Esophagus muscularis mucosa (tissue), 4 donors: ENCODE measurements at regions not wholly inside any gene's neighbourhood (a gene's known extent, or its start where the extent isn't known, plus 50 kb on each side); places are given as distances from the start of the nearest gene placed in this dataset.
"Not testable (repeated sequence)": the region's sequence is repeated elsewhere in the genome, so short reads cannot be mapped to it uniquely, and the experiment has no call there.

Experiments
- DNase-seq: peaks from one replicate; pipeline ENCODE4 v3.0.0-alpha.2; 2017; ENCODE audit errors: extremely low spot score
- H3K27ac ChIP-seq, 4 donors: fragments of 200-600 bp; sonication (generic); replicated peaks in 1 of 4; 1 replicate in 3 of 4; 2 replicates in 1 of 4; pipeline ENCODE4 v1.5.1; 2016 to 2019; ENCODE audit warnings: mild to moderate bottlenecking in 1 of 4
- H3K27me3 ChIP-seq, 4 donors: fragments of 200-600 bp; sonication (generic); one replicate each; pipeline versions ENCODE4 v1.5.1 to v1.6.0; 2016 to 2019
- H3K36me3 ChIP-seq, 4 donors: fragments of 200-600 bp; sonication (generic); one replicate each; pipeline ENCODE4 v1.5.1; 2016 to 2019
- H3K4me1 ChIP-seq, 4 donors: fragments of 200-600 bp; sonication (generic); one replicate each; pipeline ENCODE4 v1.5.1; 2016 to 2019
- H3K4me3 ChIP-seq, 4 donors: fragments of 200-600 bp; sonication (generic); 1 replicate in 2 of 4; 2 replicates in 2 of 4; pipeline ENCODE4 v1.5.1; 2016 to 2019; ENCODE audit warnings: mild to moderate bottlenecking in 4 of 4, moderate library complexity in 1 of 4
- H3K9me3 ChIP-seq, 4 donors: fragments of 200-600 bp; sonication (generic); 1 replicate in 3 of 4; 2 replicates in 1 of 4; pipeline ENCODE4 v1.5.1; 2016 to 2019
- CTCF ChIP-seq, 3 experiments: fragments of 200-600 bp in 2 of 3; fragments of 450-650 bp in 1 of 3; sonication (generic) in 2 of 3; IDR thresholded peaks; one replicate each; pipeline ENCODE4 v1.5.1; 2017 to 2019; ENCODE audit warnings: antibody characterized with exemption in 3 of 3, mild to moderate bottlenecking in 2 of 3, moderate library complexity in 1 of 3
- EP300 ChIP-seq: sonication (generic); formaldehyde crosslinking; IDR thresholded peaks from one replicate; pipeline ENCODE4 v1.6.1; 2017; ENCODE audit warnings: antibody characterized with exemption
- POLR2A ChIP-seq: fragments of 450-650 bp; IDR thresholded peaks from one replicate; pipeline ENCODE4 v1.6.1; 2017; ENCODE audit warnings: antibody characterized with exemption, moderate library complexity, mild to moderate bottlenecking, low read depth
- POLR2AphosphoS5 ChIP-seq, 2 donors: sonication (generic); formaldehyde crosslinking; IDR thresholded peaks; one replicate each; pipeline ENCODE4 v1.6.1; 2017; ENCODE audit warnings: antibody characterized with exemption in 2 of 2
- WGBS: methylation state at CpG from one replicate; pipeline ENCODE4 v1.1.5; 2018; 5-methylcytosine and 5-hydroxymethylcytosine counted together
- intact Hi-C: fragments of 100-400 bp; cut with DNase I; formaldehyde crosslinking; loops from one replicate; pipeline ENCODE4 v1.15.1; 2023

DNA sequence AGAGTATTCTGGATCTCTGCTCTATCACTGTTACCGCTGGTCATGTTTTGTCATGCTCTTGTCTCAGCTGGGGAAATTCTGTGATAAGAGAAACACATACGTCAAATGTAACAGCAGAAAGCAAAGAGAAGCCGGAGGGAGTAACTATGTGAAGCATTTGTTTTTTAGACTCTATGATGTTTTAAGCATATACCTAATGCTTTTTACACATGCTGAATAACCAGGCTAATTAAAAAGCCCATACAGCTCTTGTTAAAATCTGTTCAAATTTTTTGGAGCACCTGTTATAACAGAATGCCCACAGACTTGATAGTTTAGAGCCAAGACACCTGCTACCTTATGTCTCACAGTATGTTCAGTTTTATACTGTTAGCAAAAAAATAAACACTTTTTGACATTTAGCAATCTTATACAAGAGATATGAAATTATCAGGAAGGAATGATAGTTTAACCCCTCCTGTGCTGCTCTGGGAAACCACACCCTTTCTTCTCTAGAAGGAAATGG, 92.3 kb upstream of the TANK start:
- Histone ChIP-seq H3K9me3 (no peaks in the 10 kb centered on the region), H3K36me3 (no peaks in the 10 kb centered on the region), H3K4me3 (no peak overlapping the region), H3K27me3 (no peaks in the 10 kb centered on the region), H3K4me1 (peaks cover 5 to 13% (median 12%) of the 10 kb centered on the region in 4 donors), H3K27ac (no peak overlapping the region)
- no peak for TF ChIP-seq CTCF (IDR thresholded peaks at IDR 0.05)
- no peak for TF ChIP-seq EP300
- TF ChIP-seq POLR2A: no peak
- TF ChIP-seq POLR2AphosphoS5 (IDR thresholded peaks at IDR 0.05): no peak
- intact Hi-C loops: no loop called here
- DNase-seq: no peak
- 85% methylated on average over 3 of the region's 3 CpGs for WGBS

- H3K4me3 ChIP-seq: no peak overlapping the region
- 8% methylated on average over 1 of the region's 1 CpG for WGBS
- no peaks in the 10 kb centered on the region for H3K9me3 ChIP-seq
- intact Hi-C loops: no loop called here
- H3K27ac ChIP-seq: no peak overlapping the region
- no peaks in the 10 kb centered on the region for H3K36me3 ChIP-seq
- TF ChIP-seq CTCF (IDR thresholded peaks at IDR 0.05): no peak
- no peak for TF ChIP-seq POLR2A
- TF ChIP-seq POLR2AphosphoS5 (IDR thresholded peaks at IDR 0.05): no peak
- no peak for TF ChIP-seq EP300
- H3K4me1 ChIP-seq: peaks cover 0 to 6% (median 5%) of the 10 kb centered on the region in 4 donors
- H3K27me3 ChIP-seq: no peaks in the 10 kb centered on the region
- no peak for DNase-seq
These were observed 91.6 kb upstream of the TANK start for GRCh38 chr2:161068670-161069069.

GRCh38 chr2:161070693-161071479, 89.3 kb upstream of the TANK start:
- Histone ChIP-seq H3K27me3 (no peaks in the 10 kb centered on the region), H3K4me3 (no peak overlapping the region), H3K9me3 (no peaks in the 10 kb centered on the region), H3K36me3 (no peaks in the 10 kb centered on the region), H3K27ac (no peak overlapping the region), H3K4me1 (no peaks in the 10 kb centered on the region)
- intact Hi-C loops: no loop called here
- WGBS: 100% methylated on average over 1 of the region's 1 CpG
- DNase-seq: no peak
- TF ChIP-seq EP300: no peak
- no peak for TF ChIP-seq POLR2A
- no peak for TF ChIP-seq CTCF (IDR thresholded peaks at IDR 0.05)
- no peak for TF ChIP-seq POLR2AphosphoS5 (IDR thresholded peaks at IDR 0.05)

GRCh38 chr2:161072436-161072835, 87.8 kb upstream of the TANK start:
- H3K36me3 ChIP-seq, H3K9me3 ChIP-seq, H3K27ac ChIP-seq, H3K27me3 ChIP-seq, DNase-seq, H3K4me1 ChIP-seq, intact Hi-C loops, H3K4me3 ChIP-seq: not testable (repeated sequence)
- 97% methylated on average over 2 of the region's 2 CpGs for WGBS

GRCh38 chr2:161075701-161076100, 84.5 kb upstream of the TANK start:
- no peaks in the 10 kb centered on the region for H3K36me3 ChIP-seq
- peaks cover 10 to 14% (median 12%) of the 10 kb centered on the region in 4 donors for H3K4me1 ChIP-seq
- 96% methylated on average over 3 of the region's 3 CpGs for WGBS
- no peak overlapping the region for H3K27ac ChIP-seq
- no peaks in the 10 kb centered on the region for H3K9me3 ChIP-seq
- no peak for TF ChIP-seq EP300
- no peak for TF ChIP-seq CTCF (IDR thresholded peaks at IDR 0.05)
- no peak for TF ChIP-seq POLR2AphosphoS5 (IDR thresholded peaks at IDR 0.05)
- TF ChIP-seq POLR2A: no peak
- no peak overlapping the region for H3K4me3 ChIP-seq
- H3K27me3 ChIP-seq: no peaks in the 10 kb centered on the region
- no peak for DNase-seq
- intact Hi-C loops: no loop called here
